ENCODE measurements at regions not wholly inside any gene's neighbourhood (a gene's known extent, or its start where the extent isn't known, plus 50 kb on each side); places are given as distances from the start of the nearest gene placed in this dataset.

GRCh38 chr13:39920613-39921012 is 265.2 kb downstream of the COG6 start:
- TF ChIP-seq CTCF (IDR thresholded peaks at IDR 0.05) (no peak), JUN (CRISPR knock-in tag; IDR thresholded peaks at IDR 0.05) (no peak), TCF7 (CRISPR knock-in tag; IDR thresholded peaks at IDR 0.05; ENCODE audit: low read depth) (no peak), NFE2L1 (CRISPR knock-in tag; IDR thresholded peaks at IDR 0.05) (no peak), HMGA2 (CRISPR knock-in tag; IDR thresholded peaks at IDR 0.05) (no peak), USF2 (CRISPR knock-in tag; IDR thresholded peaks at IDR 0.05) (no peak)
